ENCODE measurements at regions not wholly inside any gene's neighbourhood (a gene's known extent, or its start where the extent isn't known, plus 50 kb on each side); places are given as distances from the start of the nearest gene placed in this dataset.

DNA sequence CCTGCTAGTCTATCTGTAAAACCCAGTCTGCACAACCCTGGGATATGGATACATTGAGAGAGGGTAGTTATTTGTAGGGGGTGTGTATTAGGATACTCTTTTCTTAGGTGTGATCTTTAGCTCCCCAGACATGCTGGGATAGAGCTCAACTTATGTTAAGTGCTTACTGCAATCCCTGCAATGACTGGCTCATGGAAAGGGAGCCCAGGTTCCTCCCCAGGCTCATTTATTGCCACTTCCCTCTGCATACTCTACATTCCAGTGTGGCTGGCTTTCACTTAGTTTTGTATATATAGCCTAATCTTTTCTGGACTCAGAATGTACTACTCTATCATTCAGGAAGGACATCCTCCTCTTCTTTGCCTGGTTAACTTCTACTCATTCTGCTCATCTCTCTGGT, 172.0 kb downstream of the SYT10 start:
- TF ChIP-seq, protein P1, sequence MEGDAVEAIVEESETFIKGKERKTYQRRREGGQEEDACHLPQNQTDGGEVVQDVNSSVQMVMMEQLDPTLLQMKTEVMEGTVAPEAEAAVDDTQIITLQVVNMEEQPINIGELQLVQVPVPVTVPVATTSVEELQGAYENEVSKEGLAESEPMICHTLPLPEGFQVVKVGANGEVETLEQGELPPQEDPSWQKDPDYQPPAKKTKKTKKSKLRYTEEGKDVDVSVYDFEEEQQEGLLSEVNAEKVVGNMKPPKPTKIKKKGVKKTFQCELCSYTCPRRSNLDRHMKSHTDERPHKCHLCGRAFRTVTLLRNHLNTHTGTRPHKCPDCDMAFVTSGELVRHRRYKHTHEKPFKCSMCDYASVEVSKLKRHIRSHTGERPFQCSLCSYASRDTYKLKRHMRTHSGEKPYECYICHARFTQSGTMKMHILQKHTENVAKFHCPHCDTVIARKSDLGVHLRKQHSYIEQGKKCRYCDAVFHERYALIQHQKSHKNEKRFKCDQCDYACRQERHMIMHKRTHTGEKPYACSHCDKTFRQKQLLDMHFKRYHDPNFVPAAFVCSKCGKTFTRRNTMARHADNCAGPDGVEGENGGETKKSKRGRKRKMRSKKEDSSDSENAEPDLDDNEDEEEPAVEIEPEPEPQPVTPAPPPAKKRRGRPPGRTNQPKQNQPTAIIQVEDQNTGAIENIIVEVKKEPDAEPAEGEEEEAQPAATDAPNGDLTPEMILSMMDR (IDR thresholded peaks at IDR 0.05; ENCODE audit: extremely low read depth in 1 of 2, insufficient read depth in 1 of 2, low read depth in 1 of 2, low read length in 2 of 2), result no peak
- TF ChIP-seq POLR2A (IDR thresholded peaks at IDR 0.05; ENCODE audit: low read depth, low read length) (no peak), POLR2AphosphoS5 (IDR thresholded peaks at IDR 0.05; ENCODE audit: insufficient read depth, low read depth, low read length) (no peak), GATA2 (IDR thresholded peaks at IDR 0.05; ENCODE audit: insufficient read depth, insufficient read length, low read depth, low read length) (no peak)
